Endothelial cell of umbilical vein (primary cell): ENCODE measurements at regions not wholly inside any gene's neighbourhood (a gene's known extent, or its start where the extent isn't known, plus 50 kb on each side); places are given as distances from the start of the nearest gene placed in this dataset.

Source experiments
- BruUV-seq: library from RNA; stranded (reverse); fragments of 400-500 nt; replicated peaks from 2 replicates; lab custom pipeline; 2021; lab: Mats Ljungman, UMichigan
- CTCF ChIA-PET: fragments of 300-600, 350-600 bp; sonication (Branson Sonifier 250); formaldehyde crosslinking; loops from one replicate; lab custom pipeline; 2021; ENCODE audit warnings: antibody characterized with exemption, inconsistent platforms; lab: Charles Lee
- POLR2A ChIA-PET: fragments of 300-600, 350-600 bp; sonication (Branson Sonifier 250); formaldehyde crosslinking; loops from one replicate; lab custom pipeline; 2021; ENCODE audit warnings: antibody characterized with exemption, inconsistent platforms; lab: Charles Lee
- DNase-seq: peaks from one replicate; pipeline ENCODE4 v3.0.0-alpha.2; 2011; ENCODE audit warnings: low read depth, low spot score
- FAIRE-seq: peaks from 2 replicates; lab custom pipeline; 2011; peaks lifted over from hg19 to GRCh38; lab: Jason Lieb, UNC
- H2AFZ ChIP-seq: 2 replicates; pipeline ENCODE4 v1.6.0; 2012; ENCODE audit warnings: low read depth, low read length, control low read depth, inconsistent platforms
- H3K27ac ChIP-seq: 2 replicates; pipeline ENCODE4 v1.5.1; 2011; ENCODE audit warnings: low read depth, mild to moderate bottlenecking, control low read depth, low read length, moderate library complexity; ENCODE audit not compliant: insufficient read depth
- H3K27me3 ChIP-seq, 2 experiments: 2 replicates each; pipeline versions ENCODE4 v1.6.0 to v1.6.1; 2011; ENCODE audit warnings: low read length in 2 of 2, mixed read lengths in 1 of 2; ENCODE audit not compliant: control insufficient read depth in 2 of 2, insufficient read depth in 2 of 2
- H3K36me3 ChIP-seq, 2 experiments: 2 replicates in 1 of 2; 3 replicates in 1 of 2; pipeline ENCODE4 v1.5.1; 2011; ENCODE audit warnings: low read length in 2 of 2, mild to moderate bottlenecking in 1 of 2, moderate library complexity in 1 of 2; ENCODE audit not compliant: control insufficient read depth in 2 of 2, insufficient read depth in 2 of 2; ENCODE audit errors: extremely low read depth in 1 of 2
- H3K4me1 ChIP-seq: 3 replicates; pipeline ENCODE4 v1.5.1; 2011; ENCODE audit warnings: mild to moderate bottlenecking, low read length; ENCODE audit not compliant: control insufficient read depth, insufficient read depth; ENCODE audit errors: extremely low read depth
- H3K4me2 ChIP-seq: 2 replicates; pipeline ENCODE4 v1.6.1; 2011; ENCODE audit warnings: low read length, control low read depth, mixed read lengths; ENCODE audit not compliant: insufficient read depth
- H3K4me3 ChIP-seq, 3 experiments: fragments of 200-600 bp in 1 of 3; sonication (generic), shearing (Covaris generic) in 1 of 3; replicated peaks in 1 of 3; 2 replicates each; pipeline ENCODE4 v1.5.1; 2011 to 2016; ENCODE audit warnings: control low read depth in 3 of 3, low read length in 3 of 3, mild to moderate bottlenecking in 2 of 3, inconsistent platforms in 1 of 3, low read depth in 1 of 3, moderate library complexity in 1 of 3; ENCODE audit not compliant: insufficient read depth in 1 of 3
- H3K79me2 ChIP-seq: 2 replicates; pipeline ENCODE4 v1.6.0; 2012; ENCODE audit warnings: low read length, inconsistent platforms; ENCODE audit not compliant: control insufficient read depth, insufficient read depth
- H3K9ac ChIP-seq: replicated peaks from 2 replicates; pipeline ENCODE3; 2011; ENCODE audit warnings: low read length, control low read depth; ENCODE audit not compliant: insufficient read depth; ENCODE audit errors: extremely low read depth
- H3K9me1 ChIP-seq: replicated peaks from 3 replicates; pipeline ENCODE4 v1.6.0; 2011; ENCODE audit warnings: mild to moderate bottlenecking, low read length; ENCODE audit not compliant: control insufficient read depth, insufficient read depth; ENCODE audit errors: extremely low read depth
- H3K9me3 ChIP-seq: replicated peaks from 2 replicates; pipeline ENCODE4 v1.5.1; 2012; ENCODE audit warnings: low read length, inconsistent platforms; ENCODE audit not compliant: control insufficient read depth, insufficient read depth
- H4K20me1 ChIP-seq: replicated peaks from 2 replicates; pipeline ENCODE3; 2011; ENCODE audit warnings: mild to moderate bottlenecking, low read length; ENCODE audit not compliant: control insufficient read depth, insufficient read depth; ENCODE audit errors: extremely low read depth
- EZH2 ChIP-seq: IDR thresholded peaks from 2 replicates; pipeline ENCODE4 v1.6.1; 2012; ENCODE audit warnings: borderline replicate concordance, low read depth, mild to moderate bottlenecking, moderate library complexity, low read length, inconsistent platforms; ENCODE audit not compliant: severe bottlenecking
- FOS ChIP-seq: IDR thresholded peaks from 2 replicates; pipeline ENCODE4 v1.6.1; 2011; ENCODE audit warnings: mild to moderate bottlenecking, low read length, moderate library complexity, borderline replicate concordance; ENCODE audit not compliant: insufficient read depth
- GATA2 ChIP-seq: IDR thresholded peaks from 2 replicates; pipeline ENCODE4 v1.7.0; 2011; ENCODE audit warnings: low read depth, mild to moderate bottlenecking, moderate library complexity, mixed read lengths, low read length; ENCODE audit not compliant: insufficient read length, insufficient read depth
- JUN ChIP-seq: IDR thresholded peaks from 2 replicates; pipeline ENCODE4 v1.6.1; 2011; ENCODE audit warnings: borderline replicate concordance, low read depth; ENCODE audit not compliant: insufficient read length, insufficient read depth
- MAX ChIP-seq: IDR thresholded peaks from 2 replicates; pipeline ENCODE4 v1.6.1; 2011; ENCODE audit not compliant: insufficient read depth, insufficient read length
- MYC ChIP-seq: IDR thresholded peaks from one replicate; pipeline ENCODE4 v1.6.1; 2011; ENCODE audit warnings: mild to moderate bottlenecking, low read depth, low read length
- POLR2A ChIP-seq: IDR thresholded peaks from 2 replicates; pipeline ENCODE4 v1.6.1; 2012; ENCODE audit warnings: low read depth, mild to moderate bottlenecking, control low read depth, low read length
- POLR2AphosphoS5 ChIP-seq: IDR thresholded peaks from 2 replicates; pipeline ENCODE4 v1.6.1; 2012; ENCODE audit warnings: low read depth, mild to moderate bottlenecking, control low read depth, low read length, moderate library complexity; ENCODE audit not compliant: insufficient read depth
- dilution Hi-C: fragments of 300-500 bp; cut with MboI; formaldehyde crosslinking; loops from one replicate; pipeline ENCODE4 v1.15.0; 2019; ENCODE audit warnings: low sequenced_read_pairs; ENCODE audit not compliant: extremely low pct_ligation_motif_present
- intact Hi-C: fragments of 100-400 bp; cut with micrococcal nuclease; formaldehyde crosslinking; loops from one replicate; pipeline ENCODE4 v1.10.0; 2022
- TF ChIP-seq, protein P1 (sequence below), 2 donors: IDR thresholded peaks; 1 replicate in 1 of 2; 2 replicates in 1 of 2; pipeline ENCODE4 v1.5.1; 2011; ENCODE audit warnings: low read length in 2 of 2, mild to moderate bottlenecking in 2 of 2, moderate library complexity in 2 of 2, control low read depth in 1 of 2, inconsistent platforms in 1 of 2, low read depth in 1 of 2; ENCODE audit not compliant: insufficient read depth in 1 of 2; ENCODE audit errors: extremely low read depth in 1 of 2

DNA sequence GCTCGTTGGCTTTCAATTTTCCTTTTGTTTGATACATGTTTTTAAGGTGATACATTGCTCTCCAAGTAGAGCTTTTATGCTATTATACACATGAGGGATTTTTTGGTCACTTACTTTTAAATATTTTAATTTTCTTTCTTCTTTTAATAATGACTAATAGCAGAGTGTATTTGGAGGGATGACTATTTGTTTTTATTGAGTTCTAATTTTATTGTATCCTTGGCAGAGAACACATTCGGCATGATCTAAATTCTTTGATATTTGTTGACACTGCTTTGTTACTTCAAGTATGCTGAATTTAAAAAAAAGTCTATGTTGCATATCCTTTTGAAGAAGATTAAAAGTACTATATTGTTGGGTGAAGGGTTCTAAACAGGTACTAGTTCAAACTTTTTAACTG is 149.9 kb upstream of the PDZRN3 start:
- no peak for DNase-seq
- POLR2A ChIA-PET = no interaction called here
- BruUV-seq = no TSS peak

More for the DNA sequence above, 149.9 kb upstream of the PDZRN3 start:
- Histone ChIP-seq H4K20me1 (no peaks in the 10 kb centered on the region), H3K9ac (no peak overlapping the region), H3K36me3 (no peaks in the 10 kb centered on the region), H3K4me2 (no peak overlapping the region), H3K27me3 (no peaks in the 10 kb centered on the region), H3K79me2 (no peaks in the 10 kb centered on the region), H3K9me3 (no peaks in the 10 kb centered on the region), H3K4me3 (no peak overlapping the region), H2AFZ (no peak overlapping the region), H3K27ac (no peak overlapping the region), H3K9me1 (no peaks in the 10 kb centered on the region), H3K4me1 (no peaks in the 10 kb centered on the region)
- intact Hi-C loops (no loop called here), dilution Hi-C loops (no loop called here)
- CTCF ChIA-PET = no interaction called here
- TF ChIP-seq POLR2AphosphoS5 (no peak), MAX (no peak), POLR2A (no peak), MYC (no peak), FOS (no peak), JUN (no peak), GATA2 (no peak), EZH2 (no peak)
- TF ChIP-seq, protein P1, sequence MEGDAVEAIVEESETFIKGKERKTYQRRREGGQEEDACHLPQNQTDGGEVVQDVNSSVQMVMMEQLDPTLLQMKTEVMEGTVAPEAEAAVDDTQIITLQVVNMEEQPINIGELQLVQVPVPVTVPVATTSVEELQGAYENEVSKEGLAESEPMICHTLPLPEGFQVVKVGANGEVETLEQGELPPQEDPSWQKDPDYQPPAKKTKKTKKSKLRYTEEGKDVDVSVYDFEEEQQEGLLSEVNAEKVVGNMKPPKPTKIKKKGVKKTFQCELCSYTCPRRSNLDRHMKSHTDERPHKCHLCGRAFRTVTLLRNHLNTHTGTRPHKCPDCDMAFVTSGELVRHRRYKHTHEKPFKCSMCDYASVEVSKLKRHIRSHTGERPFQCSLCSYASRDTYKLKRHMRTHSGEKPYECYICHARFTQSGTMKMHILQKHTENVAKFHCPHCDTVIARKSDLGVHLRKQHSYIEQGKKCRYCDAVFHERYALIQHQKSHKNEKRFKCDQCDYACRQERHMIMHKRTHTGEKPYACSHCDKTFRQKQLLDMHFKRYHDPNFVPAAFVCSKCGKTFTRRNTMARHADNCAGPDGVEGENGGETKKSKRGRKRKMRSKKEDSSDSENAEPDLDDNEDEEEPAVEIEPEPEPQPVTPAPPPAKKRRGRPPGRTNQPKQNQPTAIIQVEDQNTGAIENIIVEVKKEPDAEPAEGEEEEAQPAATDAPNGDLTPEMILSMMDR (IDR thresholded peaks at IDR 0.05; ENCODE audit: extremely low read depth in 1 of 2, insufficient read depth in 1 of 2, low read depth in 1 of 2, low read length in 2 of 2) = no peak
- no peak for FAIRE-seq
